Liver (tissue), 8 donors: ENCODE measurements at regions not wholly inside any gene's neighbourhood (a gene's known extent, or its start where the extent isn't known, plus 50 kb on each side); places are given as distances from the start of the nearest gene placed in this dataset.

ENCODE experiments used
- DNase-seq: peaks from one replicate; pipeline ENCODE4 v3.0.0-alpha.2; 2017; ENCODE audit warnings: low spot score
- H3K27ac ChIP-seq, 2 donors: one replicate each; pipeline ENCODE4 v1.7.0; 2013; ENCODE audit warnings: inconsistent platforms in 2 of 2, low read length in 2 of 2, control low read depth in 1 of 2, low read depth in 1 of 2, mild to moderate bottlenecking in 1 of 2
- H3K27me3 ChIP-seq, 4 donors: one replicate each; pipeline versions ENCODE4 v1.6.1 to v1.7.0; 2013; ENCODE audit warnings: low read length in 3 of 4, inconsistent platforms in 1 of 4, mild to moderate bottlenecking in 1 of 4, moderate library complexity in 1 of 4; ENCODE audit not compliant: control insufficient read depth in 4 of 4, insufficient read depth in 4 of 4
- H3K36me3 ChIP-seq, 4 donors: one replicate each; pipeline versions ENCODE4 v1.6.1 to v1.7.0; 2013; ENCODE audit warnings: low read length in 3 of 4, mild to moderate bottlenecking in 3 of 4, low read depth in 1 of 4, moderate library complexity in 1 of 4; ENCODE audit not compliant: control insufficient read depth in 4 of 4, insufficient read depth in 3 of 4
- H3K4me1 ChIP-seq, 4 donors: one replicate each; pipeline versions ENCODE4 v1.6.1 to v1.7.0; 2013; ENCODE audit warnings: low read length in 3 of 4, mild to moderate bottlenecking in 3 of 4, moderate library complexity in 1 of 4; ENCODE audit not compliant: control insufficient read depth in 4 of 4, insufficient read depth in 4 of 4
- H3K4me3 ChIP-seq, 3 donors: one replicate each; pipeline versions ENCODE4 v1.6.1 to v1.7.0; 2013; ENCODE audit warnings: low read length in 3 of 3, control low read depth in 1 of 3, low read depth in 1 of 3, mild to moderate bottlenecking in 1 of 3
- H3K9ac ChIP-seq, 2 donors: one replicate each; pipeline ENCODE4 v1.7.0; 2013; ENCODE audit warnings: low read length in 2 of 2, mild to moderate bottlenecking in 2 of 2, moderate library complexity in 2 of 2, control low read depth in 1 of 2, low read depth in 1 of 2
- H3K9me3 ChIP-seq, 4 donors: one replicate each; pipeline versions ENCODE4 v1.6.1 to v1.7.0; 2013; ENCODE audit warnings: low read length in 3 of 4; ENCODE audit not compliant: control insufficient read depth in 4 of 4
- EGR1 ChIP-seq, 2 donors: IDR thresholded peaks; 2 replicates each; pipeline ENCODE4 v1.6.1; 2016 to 2018; ENCODE audit warnings: antibody characterized with exemption in 2 of 2, low read depth in 2 of 2
- FOXA1 ChIP-seq: IDR thresholded peaks from 2 replicates; pipeline ENCODE4 v1.6.1; 2016; ENCODE audit warnings: antibody characterized with exemption
- FOXA2 ChIP-seq: IDR thresholded peaks from 2 replicates; pipeline ENCODE4 v1.6.1; 2016; ENCODE audit warnings: antibody characterized with exemption
- GABPA ChIP-seq, 2 donors: IDR thresholded peaks in 1 of 2; conservative IDR thresholded peaks in 1 of 2; 2 replicates each; pipeline ENCODE4 v1.6.1; 2016; ENCODE audit warnings: antibody characterized with exemption in 2 of 2, mild to moderate bottlenecking in 1 of 2, moderate library complexity in 1 of 2
- HNF4G ChIP-seq: IDR thresholded peaks from 2 replicates; pipeline ENCODE4 v1.6.1; 2016; ENCODE audit warnings: antibody characterized with exemption
- JUND ChIP-seq, 2 donors: IDR thresholded peaks; 2 replicates each; pipeline ENCODE4 v1.6.1; 2016; ENCODE audit warnings: antibody characterized with exemption in 2 of 2
- NR2F2 ChIP-seq: IDR thresholded peaks from 2 replicates; pipeline ENCODE4 v1.6.1; 2016; ENCODE audit warnings: antibody characterized with exemption
- RAD21 ChIP-seq, 2 donors: IDR thresholded peaks; 2 replicates each; pipeline ENCODE4 v1.6.1; 2016; ENCODE audit warnings: antibody characterized with exemption in 2 of 2, mild to moderate bottlenecking in 2 of 2
- RXRA ChIP-seq, 2 donors: IDR thresholded peaks; 2 replicates each; pipeline ENCODE4 v1.6.1; 2017 to 2018; ENCODE audit warnings: antibody characterized with exemption in 2 of 2, mild to moderate bottlenecking in 1 of 2
- SP1 ChIP-seq: IDR thresholded peaks from 2 replicates; pipeline ENCODE4 v1.6.1; 2018; ENCODE audit warnings: antibody characterized with exemption, mild to moderate bottlenecking
- TAF1 ChIP-seq: conservative IDR thresholded peaks from 2 replicates; pipeline ENCODE4 v1.6.1; 2016; ENCODE audit warnings: antibody characterized with exemption, mild to moderate bottlenecking
- YY1 ChIP-seq: IDR thresholded peaks from 2 replicates; pipeline ENCODE4 v1.6.1; 2016; ENCODE audit warnings: antibody characterized with exemption, mild to moderate bottlenecking
- WGBS: extraction: QIAGEN DNeasy Blood & Tissue Kit; methylation state at CpG from one replicate; pipeline ENCODE4 v1.1.7; 2013; 5-methylcytosine and 5-hydroxymethylcytosine counted together
- TF ChIP-seq, protein P1 (sequence below): IDR thresholded peaks from 2 replicates; pipeline ENCODE4 v1.6.1; 2016; ENCODE audit warnings: antibody characterized with exemption
- TF ChIP-seq, protein P2 (sequence below): IDR thresholded peaks from 2 replicates; pipeline ENCODE4 v1.6.1; 2016; ENCODE audit warnings: antibody characterized with exemption
- TF ChIP-seq, protein P3 (sequence below): fragments of 150-350 bp; IDR thresholded peaks from 2 replicates; pipeline ENCODE4 v1.5.1; 2017; ENCODE audit warnings: improper control_type of control experiment, low read depth, low read length; ENCODE audit not compliant: missing input control
- TF ChIP-seq, protein P4 (sequence below): IDR thresholded peaks from 2 replicates; pipeline ENCODE4 v1.6.1; 2016; ENCODE audit warnings: antibody characterized with exemption, mild to moderate bottlenecking
- TF ChIP-seq, protein P5 (sequence below): IDR thresholded peaks from 2 replicates; pipeline ENCODE4 v1.6.1; 2016; ENCODE audit warnings: antibody characterized with exemption
- donor health status: healthy.
- donor health status: healthy.
- donor health status: healthy.
- donor health status: healthy.
- donor health status: healthy.

DNA sequence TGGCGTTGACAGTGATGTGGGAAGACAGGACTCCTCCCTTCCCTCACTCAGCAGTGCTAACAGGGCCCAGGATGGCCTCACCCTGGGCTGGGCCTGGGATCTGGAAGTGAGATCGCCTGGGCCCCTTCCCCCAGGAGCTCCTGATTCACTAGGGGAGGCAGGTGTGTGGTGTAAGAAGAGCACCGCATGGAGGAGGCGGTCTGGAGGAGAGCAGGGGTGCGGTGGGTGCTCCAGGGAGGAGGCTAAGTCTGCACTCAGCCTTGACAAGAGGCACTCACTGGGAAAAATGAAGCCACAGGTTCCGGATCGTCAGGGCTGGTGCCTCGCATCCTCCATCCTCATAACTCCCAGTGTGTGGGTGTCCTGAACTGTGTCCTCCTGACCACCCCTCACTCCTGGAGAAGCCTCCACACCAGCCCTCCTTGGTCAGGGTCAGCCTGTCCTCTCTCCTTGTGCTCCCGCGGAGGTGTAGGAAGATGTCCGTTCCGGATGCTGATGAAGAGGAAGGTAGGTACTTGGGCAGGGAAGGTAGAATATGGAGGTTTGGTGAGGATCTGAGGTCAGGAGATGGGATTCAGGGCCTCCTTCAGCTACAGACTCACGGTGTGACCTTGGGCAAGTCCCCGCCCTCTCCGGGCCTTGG is 142.1 kb upstream of the WNT4 start:
- no peak overlapping the region for H3K4me3 ChIP-seq
- TF ChIP-seq, protein P1, sequence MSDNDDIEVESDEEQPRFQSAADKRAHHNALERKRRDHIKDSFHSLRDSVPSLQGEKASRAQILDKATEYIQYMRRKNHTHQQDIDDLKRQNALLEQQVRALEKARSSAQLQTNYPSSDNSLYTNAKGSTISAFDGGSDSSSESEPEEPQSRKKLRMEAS, result no peak
- TF ChIP-seq, protein P2, sequence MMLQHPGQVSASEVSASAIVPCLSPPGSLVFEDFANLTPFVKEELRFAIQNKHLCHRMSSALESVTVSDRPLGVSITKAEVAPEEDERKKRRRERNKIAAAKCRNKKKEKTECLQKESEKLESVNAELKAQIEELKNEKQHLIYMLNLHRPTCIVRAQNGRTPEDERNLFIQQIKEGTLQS, result no peak
- no peak for TF ChIP-seq NR2F2
- TF ChIP-seq, protein P3, sequence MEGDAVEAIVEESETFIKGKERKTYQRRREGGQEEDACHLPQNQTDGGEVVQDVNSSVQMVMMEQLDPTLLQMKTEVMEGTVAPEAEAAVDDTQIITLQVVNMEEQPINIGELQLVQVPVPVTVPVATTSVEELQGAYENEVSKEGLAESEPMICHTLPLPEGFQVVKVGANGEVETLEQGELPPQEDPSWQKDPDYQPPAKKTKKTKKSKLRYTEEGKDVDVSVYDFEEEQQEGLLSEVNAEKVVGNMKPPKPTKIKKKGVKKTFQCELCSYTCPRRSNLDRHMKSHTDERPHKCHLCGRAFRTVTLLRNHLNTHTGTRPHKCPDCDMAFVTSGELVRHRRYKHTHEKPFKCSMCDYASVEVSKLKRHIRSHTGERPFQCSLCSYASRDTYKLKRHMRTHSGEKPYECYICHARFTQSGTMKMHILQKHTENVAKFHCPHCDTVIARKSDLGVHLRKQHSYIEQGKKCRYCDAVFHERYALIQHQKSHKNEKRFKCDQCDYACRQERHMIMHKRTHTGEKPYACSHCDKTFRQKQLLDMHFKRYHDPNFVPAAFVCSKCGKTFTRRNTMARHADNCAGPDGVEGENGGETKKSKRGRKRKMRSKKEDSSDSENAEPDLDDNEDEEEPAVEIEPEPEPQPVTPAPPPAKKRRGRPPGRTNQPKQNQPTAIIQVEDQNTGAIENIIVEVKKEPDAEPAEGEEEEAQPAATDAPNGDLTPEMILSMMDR, result no peak
- TF ChIP-seq RAD21 (IDR thresholded peaks at IDR 0.05), result no peak
- TF ChIP-seq EGR1 (IDR thresholded peaks at IDR 0.05; ENCODE audit: low read depth in 2 of 2), result no peak
- TF ChIP-seq FOXA1, result no peak
- TF ChIP-seq, protein P4, sequence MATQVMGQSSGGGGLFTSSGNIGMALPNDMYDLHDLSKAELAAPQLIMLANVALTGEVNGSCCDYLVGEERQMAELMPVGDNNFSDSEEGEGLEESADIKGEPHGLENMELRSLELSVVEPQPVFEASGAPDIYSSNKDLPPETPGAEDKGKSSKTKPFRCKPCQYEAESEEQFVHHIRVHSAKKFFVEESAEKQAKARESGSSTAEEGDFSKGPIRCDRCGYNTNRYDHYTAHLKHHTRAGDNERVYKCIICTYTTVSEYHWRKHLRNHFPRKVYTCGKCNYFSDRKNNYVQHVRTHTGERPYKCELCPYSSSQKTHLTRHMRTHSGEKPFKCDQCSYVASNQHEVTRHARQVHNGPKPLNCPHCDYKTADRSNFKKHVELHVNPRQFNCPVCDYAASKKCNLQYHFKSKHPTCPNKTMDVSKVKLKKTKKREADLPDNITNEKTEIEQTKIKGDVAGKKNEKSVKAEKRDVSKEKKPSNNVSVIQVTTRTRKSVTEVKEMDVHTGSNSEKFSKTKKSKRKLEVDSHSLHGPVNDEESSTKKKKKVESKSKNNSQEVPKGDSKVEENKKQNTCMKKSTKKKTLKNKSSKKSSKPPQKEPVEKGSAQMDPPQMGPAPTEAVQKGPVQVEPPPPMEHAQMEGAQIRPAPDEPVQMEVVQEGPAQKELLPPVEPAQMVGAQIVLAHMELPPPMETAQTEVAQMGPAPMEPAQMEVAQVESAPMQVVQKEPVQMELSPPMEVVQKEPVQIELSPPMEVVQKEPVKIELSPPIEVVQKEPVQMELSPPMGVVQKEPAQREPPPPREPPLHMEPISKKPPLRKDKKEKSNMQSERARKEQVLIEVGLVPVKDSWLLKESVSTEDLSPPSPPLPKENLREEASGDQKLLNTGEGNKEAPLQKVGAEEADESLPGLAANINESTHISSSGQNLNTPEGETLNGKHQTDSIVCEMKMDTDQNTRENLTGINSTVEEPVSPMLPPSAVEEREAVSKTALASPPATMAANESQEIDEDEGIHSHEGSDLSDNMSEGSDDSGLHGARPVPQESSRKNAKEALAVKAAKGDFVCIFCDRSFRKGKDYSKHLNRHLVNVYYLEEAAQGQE, result no peak
- TF ChIP-seq RXRA (IDR thresholded peaks at IDR 0.05), result no peak
- no peak for TF ChIP-seq FOXA2
- TF ChIP-seq HNF4G, result no peak
- TF ChIP-seq GABPA (IDR thresholded peaks at IDR 0.05 in 1 of 2, conservative IDR thresholded peaks at IDR 0.05 in 1 of 2), result no peak
- TF ChIP-seq YY1, result no peak
- TF ChIP-seq, protein P5, sequence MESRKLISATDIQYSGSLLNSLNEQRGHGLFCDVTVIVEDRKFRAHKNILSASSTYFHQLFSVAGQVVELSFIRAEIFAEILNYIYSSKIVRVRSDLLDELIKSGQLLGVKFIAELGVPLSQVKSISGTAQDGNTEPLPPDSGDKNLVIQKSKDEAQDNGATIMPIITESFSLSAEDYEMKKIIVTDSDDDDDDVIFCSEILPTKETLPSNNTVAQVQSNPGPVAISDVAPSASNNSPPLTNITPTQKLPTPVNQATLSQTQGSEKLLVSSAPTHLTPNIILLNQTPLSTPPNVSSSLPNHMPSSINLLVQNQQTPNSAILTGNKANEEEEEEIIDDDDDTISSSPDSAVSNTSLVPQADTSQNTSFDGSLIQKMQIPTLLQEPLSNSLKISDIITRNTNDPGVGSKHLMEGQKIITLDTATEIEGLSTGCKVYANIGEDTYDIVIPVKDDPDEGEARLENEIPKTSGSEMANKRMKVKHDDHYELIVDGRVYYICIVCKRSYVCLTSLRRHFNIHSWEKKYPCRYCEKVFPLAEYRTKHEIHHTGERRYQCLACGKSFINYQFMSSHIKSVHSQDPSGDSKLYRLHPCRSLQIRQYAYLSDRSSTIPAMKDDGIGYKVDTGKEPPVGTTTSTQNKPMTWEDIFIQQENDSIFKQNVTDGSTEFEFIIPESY, result no peak
- no peak for TF ChIP-seq SP1
- TF ChIP-seq TAF1, result no peak
- no peak for TF ChIP-seq JUND (IDR thresholded peaks at IDR 0.05)
- H3K36me3 ChIP-seq, result no peaks in the 10 kb centered on the region
- no peaks in the 10 kb centered on the region for H3K4me1 ChIP-seq
- no peaks in the 10 kb centered on the region for H3K9me3 ChIP-seq
- H3K27ac ChIP-seq, result no peak overlapping the region
- peak; percentile 28 for DNase-seq
- H3K9ac ChIP-seq, result no peak overlapping the region
- 93% methylated on average over 15 of the region's 15 CpGs for whole genome bisulfite sequencing
- H3K27me3 ChIP-seq, result no peaks in the 10 kb centered on the region
